ENCODE measurements at regions not wholly inside any gene's neighbourhood (a gene's known extent, or its start where the extent isn't known, plus 50 kb on each side); places are given as distances from the start of the nearest gene placed in this dataset.
"Not testable (repeated sequence)": the region's sequence is repeated elsewhere in the genome, so short reads cannot be mapped to it uniquely, and the experiment has no call there.

DNA sequence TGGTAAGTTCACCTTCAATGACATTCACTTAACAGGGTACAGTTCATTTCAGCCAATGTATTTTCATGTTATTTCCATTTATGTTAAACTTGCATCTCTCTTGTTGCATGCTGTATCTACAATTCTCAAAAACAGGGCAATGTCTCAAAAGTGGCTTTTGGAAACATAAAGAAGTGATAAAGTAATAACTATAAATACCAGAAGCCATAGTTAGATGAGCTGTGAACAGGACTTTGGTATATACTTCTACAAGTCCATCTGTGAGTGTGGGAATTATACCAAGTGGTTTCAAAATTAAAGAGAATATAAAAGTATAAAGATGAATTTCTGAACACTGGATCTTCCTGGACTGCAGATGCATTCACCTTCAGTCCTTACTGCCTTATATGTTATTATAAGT lies 585.4 kb upstream of the PBX1 start:
- no peak for DNase-seq (ENCODE audit: low read depth)
- TF ChIP-seq, protein P1, sequence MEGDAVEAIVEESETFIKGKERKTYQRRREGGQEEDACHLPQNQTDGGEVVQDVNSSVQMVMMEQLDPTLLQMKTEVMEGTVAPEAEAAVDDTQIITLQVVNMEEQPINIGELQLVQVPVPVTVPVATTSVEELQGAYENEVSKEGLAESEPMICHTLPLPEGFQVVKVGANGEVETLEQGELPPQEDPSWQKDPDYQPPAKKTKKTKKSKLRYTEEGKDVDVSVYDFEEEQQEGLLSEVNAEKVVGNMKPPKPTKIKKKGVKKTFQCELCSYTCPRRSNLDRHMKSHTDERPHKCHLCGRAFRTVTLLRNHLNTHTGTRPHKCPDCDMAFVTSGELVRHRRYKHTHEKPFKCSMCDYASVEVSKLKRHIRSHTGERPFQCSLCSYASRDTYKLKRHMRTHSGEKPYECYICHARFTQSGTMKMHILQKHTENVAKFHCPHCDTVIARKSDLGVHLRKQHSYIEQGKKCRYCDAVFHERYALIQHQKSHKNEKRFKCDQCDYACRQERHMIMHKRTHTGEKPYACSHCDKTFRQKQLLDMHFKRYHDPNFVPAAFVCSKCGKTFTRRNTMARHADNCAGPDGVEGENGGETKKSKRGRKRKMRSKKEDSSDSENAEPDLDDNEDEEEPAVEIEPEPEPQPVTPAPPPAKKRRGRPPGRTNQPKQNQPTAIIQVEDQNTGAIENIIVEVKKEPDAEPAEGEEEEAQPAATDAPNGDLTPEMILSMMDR (IDR thresholded peaks at IDR 0.05; ENCODE audit: control insufficient read depth, insufficient read depth, low read depth, low read length, missing control alignments): no peak
- no peak overlapping the region for H3K4me3 ChIP-seq (ENCODE audit: control insufficient read depth, low read depth, low read length)

DNA sequence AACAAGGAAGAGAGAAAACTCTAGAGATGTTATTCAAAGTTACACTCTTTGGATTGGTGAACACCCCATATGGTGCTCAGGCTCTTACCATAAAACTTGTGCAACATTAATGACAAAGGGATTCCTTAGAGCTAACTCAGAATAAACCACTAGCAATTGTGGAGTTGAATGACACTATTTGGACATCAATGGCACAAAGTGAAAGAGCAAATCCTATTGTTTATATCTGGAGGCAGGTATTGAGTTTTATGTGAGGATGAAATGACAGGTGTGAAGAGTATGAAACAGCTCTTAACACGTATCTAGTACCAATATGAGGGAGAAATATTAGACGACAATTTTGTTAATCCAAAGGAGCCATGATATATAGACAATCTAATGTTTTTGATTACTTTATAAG lies 584.9 kb upstream of the PBX1 start:
- no peak for DNase-seq (ENCODE audit: low read depth)
- no peak overlapping the region for H3K4me3 ChIP-seq (ENCODE audit: control insufficient read depth, low read depth, low read length)
- TF ChIP-seq, protein P1 (IDR thresholded peaks at IDR 0.05; ENCODE audit: control insufficient read depth, insufficient read depth, low read depth, low read length, missing control alignments): no peak

DNA sequence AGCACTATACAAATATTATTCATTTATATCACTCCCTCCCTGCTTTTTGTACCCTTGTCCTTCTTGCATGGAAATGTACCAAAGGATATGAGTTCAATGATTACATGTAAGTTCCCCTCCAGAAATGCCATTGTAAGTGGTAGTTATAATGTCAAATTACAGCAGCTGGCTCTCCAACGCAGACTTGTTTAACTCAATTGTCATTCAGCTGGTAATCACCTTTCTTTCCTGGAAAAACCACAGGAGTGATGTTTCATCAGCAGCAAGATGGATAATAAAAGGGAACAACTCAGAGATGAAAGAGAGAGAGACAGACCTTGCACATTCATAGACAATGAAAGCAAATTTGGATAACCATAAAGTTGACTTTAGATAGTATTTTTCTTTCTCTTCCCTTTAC lies 578.6 kb upstream of the PBX1 start:
- DNase-seq (ENCODE audit: low read depth): no peak
- TF ChIP-seq, protein P1 (IDR thresholded peaks at IDR 0.05; ENCODE audit: control insufficient read depth, insufficient read depth, low read depth, low read length, missing control alignments): no peak
- H3K4me3 ChIP-seq (ENCODE audit: control insufficient read depth, low read depth, low read length): no peak overlapping the region

DNA sequence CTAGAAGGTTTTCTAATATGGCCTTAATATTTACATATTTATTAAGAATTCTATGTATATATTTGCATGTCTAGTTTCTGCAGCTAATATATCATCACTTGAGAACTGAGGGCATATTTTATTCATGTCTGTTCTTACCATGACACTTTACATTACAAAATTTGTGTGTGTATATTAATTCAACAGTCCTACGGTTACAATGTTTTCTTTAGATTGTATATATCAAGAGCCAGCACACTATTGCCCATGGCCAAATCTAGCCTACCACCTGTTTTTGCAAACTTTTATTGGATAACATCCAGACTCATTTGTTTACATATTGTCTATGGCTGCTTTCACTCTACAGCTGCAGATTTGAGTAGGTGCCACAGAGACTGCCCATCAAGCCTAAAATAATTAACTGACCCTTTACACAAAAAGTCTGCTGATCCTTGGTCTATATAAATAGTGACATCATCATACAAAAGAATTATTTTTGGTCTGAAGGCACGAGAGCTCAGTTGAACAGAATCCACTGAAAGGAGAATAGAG lies 577.4 kb upstream of the PBX1 start:
- TF ChIP-seq, protein P1 (IDR thresholded peaks at IDR 0.05; ENCODE audit: control insufficient read depth, insufficient read depth, low read depth, low read length, missing control alignments): no peak
- no peak overlapping the region for H3K4me3 ChIP-seq (ENCODE audit: control insufficient read depth, low read depth, low read length)
- no peak for DNase-seq (ENCODE audit: low read depth)

DNA sequence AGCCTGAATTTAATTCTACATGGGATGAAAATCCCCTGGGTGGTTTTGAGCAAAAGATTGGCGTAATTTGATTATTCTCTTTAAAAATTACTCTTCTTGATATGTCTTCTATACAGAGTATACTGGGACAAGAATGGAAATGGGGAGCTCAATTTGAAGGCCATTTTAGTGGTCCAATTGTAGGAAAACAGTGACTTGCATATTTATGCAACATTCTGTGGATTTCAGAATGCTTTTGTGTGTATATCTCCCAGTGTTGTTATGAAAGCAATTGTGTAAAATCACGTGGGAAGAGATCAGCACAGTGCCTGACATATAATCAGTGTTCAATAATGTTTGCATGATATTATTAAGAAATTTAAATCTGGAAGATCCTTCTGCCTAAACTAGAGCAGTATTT lies 575.9 kb upstream of the PBX1 start:
- TF ChIP-seq, protein P1 (IDR thresholded peaks at IDR 0.05; ENCODE audit: control insufficient read depth, insufficient read depth, low read depth, low read length, missing control alignments): no peak
- DNase-seq (ENCODE audit: low read depth): no peak
- H3K4me3 ChIP-seq (ENCODE audit: control insufficient read depth, low read depth, low read length): no peak overlapping the region

DNA sequence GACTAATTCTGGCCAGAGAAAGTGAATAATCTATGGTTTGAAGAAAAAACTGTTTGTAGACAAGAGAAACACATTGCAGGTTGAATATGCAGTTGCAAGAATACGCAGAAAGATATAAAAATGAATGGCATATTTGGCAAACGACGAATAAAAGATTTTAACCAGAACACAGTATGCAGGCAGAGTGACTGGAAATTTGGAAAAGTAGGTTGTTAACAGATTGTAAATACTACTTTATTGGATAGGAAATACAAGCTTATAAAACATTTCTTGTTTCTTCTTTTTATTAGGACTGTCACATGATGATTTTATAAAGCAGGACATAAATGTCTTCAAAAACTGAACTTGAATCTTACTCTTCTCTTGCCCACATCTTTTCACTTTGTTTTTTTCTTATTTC lies 573.3 kb upstream of the PBX1 start:
- no peak overlapping the region for H3K4me3 ChIP-seq (ENCODE audit: control insufficient read depth, low read depth, low read length)
- DNase-seq (ENCODE audit: low read depth): no peak
- TF ChIP-seq, protein P1 (IDR thresholded peaks at IDR 0.05; ENCODE audit: control insufficient read depth, insufficient read depth, low read depth, low read length, missing control alignments): no peak

DNA sequence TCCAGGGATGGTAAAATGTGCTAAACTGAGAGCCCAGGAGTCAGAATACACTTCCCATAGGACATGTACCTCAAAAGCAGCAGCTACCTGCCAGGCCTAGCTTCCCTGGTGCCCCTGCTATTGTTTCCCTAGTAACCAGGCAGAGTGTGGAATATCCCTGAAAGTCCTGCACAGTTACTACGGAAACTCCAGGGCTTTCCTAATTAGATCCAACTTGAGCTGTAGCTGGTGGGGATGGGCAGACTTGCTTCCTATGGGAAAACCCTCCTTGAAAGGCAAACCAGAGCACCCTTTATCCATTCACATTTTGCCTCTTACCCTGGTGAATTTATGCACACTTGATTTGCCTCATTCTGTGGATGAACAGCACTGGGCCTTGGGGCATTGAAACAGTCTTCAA lies 559.9 kb upstream of the PBX1 start:
- H3K4me3 ChIP-seq (ENCODE audit: control insufficient read depth, low read depth, low read length): no peak overlapping the region
- TF ChIP-seq, protein P1 (IDR thresholded peaks at IDR 0.05; ENCODE audit: control insufficient read depth, insufficient read depth, low read depth, low read length, missing control alignments): no peak
- DNase-seq (ENCODE audit: low read depth): no peak

DNA sequence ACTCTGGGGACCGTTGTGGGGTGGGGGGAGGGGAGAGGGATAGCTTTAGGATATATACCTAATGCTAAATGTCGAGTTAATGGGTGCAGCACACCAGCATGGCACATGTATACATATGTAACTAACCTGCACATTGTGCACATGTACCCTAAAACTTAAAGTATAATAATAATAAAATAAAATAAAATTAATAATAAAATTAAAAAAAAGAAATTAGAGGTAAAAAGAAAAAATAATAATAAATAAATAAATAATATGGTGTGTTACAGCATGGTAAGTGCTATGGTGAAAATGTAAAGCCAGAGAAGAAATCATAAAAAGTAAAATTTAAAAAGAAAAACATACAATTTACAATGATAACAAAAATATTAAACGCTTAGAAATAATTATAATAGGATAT lies 552.8 kb upstream of the PBX1 start:
- not testable (repeated sequence) for DNase-seq (ENCODE audit: low read depth); H3K4me3 ChIP-seq (ENCODE audit: control insufficient read depth, low read depth, low read length)
